Heart left ventricle (tissue), 16 donors: ENCODE measurements at regions not wholly inside any gene's neighbourhood (a gene's known extent, or its start where the extent isn't known, plus 50 kb on each side); places are given as distances from the start of the nearest gene placed in this dataset.

Experiments
- ATAC-seq, 4 donors: fragments of 200-7000 bp; cut with Tn5 transposase; one replicate each; pipeline ENCODE4 v1.9.1; 2020 to 2022; ENCODE audit warnings: moderate library complexity in 4 of 4, mild to moderate bottlenecking in 3 of 4, moderate number of reproducible peaks in 1 of 4
- DNase-seq, 5 donors: peaks; one replicate each; pipeline ENCODE4 v3.0.0-alpha.2; 2020
- H3K27ac ChIP-seq, 12 donors: fragments of 200-600 bp; sonication (generic) in 4 of 12; one replicate each; pipeline versions ENCODE4 v1.5.0 to v1.8.0; 2016 to 2022; ENCODE audit warnings: mild to moderate bottlenecking in 2 of 12
- H3K27me3 ChIP-seq, 9 donors: fragments of 200-600 bp; sonication (generic) in 2 of 9; one replicate each; pipeline versions ENCODE4 v1.5.1 to v1.8.0; 2016 to 2022; ENCODE audit warnings: mild to moderate bottlenecking in 3 of 9
- H3K36me3 ChIP-seq, 9 donors: fragments of 200-600 bp; sonication (generic) in 2 of 9; one replicate each; pipeline versions ENCODE4 v1.5.0 to v1.8.0; 2018 to 2022; ENCODE audit warnings: mild to moderate bottlenecking in 2 of 9
- H3K4me1 ChIP-seq, 12 donors: fragments of 200-600 bp; sonication (generic) in 4 of 12; one replicate each; pipeline versions ENCODE4 v1.5.0 to v1.8.0; 2016 to 2022; ENCODE audit warnings: mild to moderate bottlenecking in 3 of 12
- H3K4me3 ChIP-seq, 12 donors: fragments of 200-600 bp; sonication (generic) in 4 of 12; one replicate each; pipeline versions ENCODE4 v1.5.0 to v1.8.0; 2017 to 2022; ENCODE audit warnings: mild to moderate bottlenecking in 9 of 12, moderate library complexity in 4 of 12
- H3K9me3 ChIP-seq, 12 donors: fragments of 200-600 bp; sonication (generic) in 4 of 12; one replicate each; pipeline versions ENCODE4 v1.5.0 to v1.8.0; 2016 to 2022; ENCODE audit warnings: mild to moderate bottlenecking in 1 of 12
- POLR2A ChIP-seq, 2 donors: fragments of 450-650 bp; IDR thresholded peaks; one replicate each; pipeline ENCODE4 v1.6.1; 2017; ENCODE audit warnings: antibody characterized with exemption in 2 of 2, mild to moderate bottlenecking in 2 of 2, moderate library complexity in 2 of 2
- WGBS, 4 donors: extraction: QIAGEN DNeasy Blood & Tissue Kit in 2 of 4; methylation state at CpG; one replicate each; pipeline versions ENCODE4 v1.1.5 to v1.1.7; 2013 to 2018; 5-methylcytosine and 5-hydroxymethylcytosine counted together
- intact Hi-C, 10 donors: fragments of 100-400 bp; cut with DNase I; formaldehyde crosslinking; loops; one replicate each; pipeline versions ENCODE4 v1.11.1 to v1.14.2; 2022
- TF ChIP-seq, protein P1 (sequence below), 12 donors: fragments of 200-600 bp; sonication (generic) in 4 of 12; IDR thresholded peaks; one replicate each; pipeline versions ENCODE4 v1.5.0 to v1.8.0; 2018 to 2022; ENCODE audit warnings: antibody characterized with exemption in 12 of 12, mild to moderate bottlenecking in 5 of 12
- donor health status: ischemic (EF 13 %, LVEDD 7.1; RV severe dilation, severe dysfunction).
- donor health status: healthy with polysubstance abuse.
- donor health status: DM: no; HTN: yes; CAD: no.
- donor health status: DM: no; HTN: no; CAD: no.
- donor health status: ischemic (EF 25% LVEDD 6.9; RV normal size, moderate dysfunction).
- donor health status: ischemic (EF 25% LVEDD 5.7; RV mildly dilated, moderate dysfunction).
- donor health status: healthy.
- donor health status: DM: yes; HTN: yes; CAD: no.
- donor health status: ischemic (EF 35%, LVEDD 5.7; RV mildly dilated, moderate dysfunction).
- donor health status: nonischemic (EF 11% LVEDD 7.7; RV severe dilation, severe dysfunction).
- donor health status: DM: yes; HTN: yes; CAD: no.
- donor health status: PGD.
- donor health status: ischemic (EF 29% LVEDD 5.4; RV normal size, mild dysfunction).
- donor health status: nonischemic (EF 23%, LVEDD 6.1; RV moderate dilation, normal function).

DNA sequence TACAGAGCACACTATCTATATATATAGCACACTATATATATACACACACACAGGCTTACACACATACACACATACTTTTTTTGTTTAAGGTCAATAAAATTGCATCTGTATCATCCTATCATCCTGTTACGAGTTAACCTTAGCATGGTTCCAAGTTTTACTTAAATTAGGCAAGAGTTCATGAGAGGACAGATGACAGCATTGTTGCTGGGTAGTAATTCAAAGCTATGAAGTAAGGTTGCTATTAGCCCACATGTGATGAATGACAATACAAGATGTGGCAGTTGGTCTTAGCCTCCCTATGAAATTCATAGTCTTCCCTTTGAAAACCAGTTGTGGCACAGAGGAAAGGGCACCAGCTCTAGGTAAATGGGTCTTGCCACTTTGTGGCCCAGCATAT, 438.1 kb downstream of the ACTL7B start:
- peaks cover 0 to 7% (median 0%) of the 10 kb centered on the region in 12 donors for H3K9me3 ChIP-seq
- no peaks in the 10 kb centered on the region for H3K4me1 ChIP-seq
- TF ChIP-seq POLR2A (IDR thresholded peaks at IDR 0.05): no peak
- TF ChIP-seq, protein P1, sequence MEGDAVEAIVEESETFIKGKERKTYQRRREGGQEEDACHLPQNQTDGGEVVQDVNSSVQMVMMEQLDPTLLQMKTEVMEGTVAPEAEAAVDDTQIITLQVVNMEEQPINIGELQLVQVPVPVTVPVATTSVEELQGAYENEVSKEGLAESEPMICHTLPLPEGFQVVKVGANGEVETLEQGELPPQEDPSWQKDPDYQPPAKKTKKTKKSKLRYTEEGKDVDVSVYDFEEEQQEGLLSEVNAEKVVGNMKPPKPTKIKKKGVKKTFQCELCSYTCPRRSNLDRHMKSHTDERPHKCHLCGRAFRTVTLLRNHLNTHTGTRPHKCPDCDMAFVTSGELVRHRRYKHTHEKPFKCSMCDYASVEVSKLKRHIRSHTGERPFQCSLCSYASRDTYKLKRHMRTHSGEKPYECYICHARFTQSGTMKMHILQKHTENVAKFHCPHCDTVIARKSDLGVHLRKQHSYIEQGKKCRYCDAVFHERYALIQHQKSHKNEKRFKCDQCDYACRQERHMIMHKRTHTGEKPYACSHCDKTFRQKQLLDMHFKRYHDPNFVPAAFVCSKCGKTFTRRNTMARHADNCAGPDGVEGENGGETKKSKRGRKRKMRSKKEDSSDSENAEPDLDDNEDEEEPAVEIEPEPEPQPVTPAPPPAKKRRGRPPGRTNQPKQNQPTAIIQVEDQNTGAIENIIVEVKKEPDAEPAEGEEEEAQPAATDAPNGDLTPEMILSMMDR (IDR thresholded peaks at IDR 0.05): no peak
- WGBS, 4 donors: 46 to 80% (median 66%) methylated on average over 1 of the region's 1 CpG
- H3K4me3 ChIP-seq: no peak overlapping the region
- DNase-seq: no peak
- no peak overlapping the region for H3K27ac ChIP-seq
- ATAC-seq: no peak
- no peaks in the 10 kb centered on the region for H3K36me3 ChIP-seq
- intact Hi-C loops: no loop called here
- H3K27me3 ChIP-seq: peaks cover 0 to 5% (median 0%) of the 10 kb centered on the region in 9 donors

DNA sequence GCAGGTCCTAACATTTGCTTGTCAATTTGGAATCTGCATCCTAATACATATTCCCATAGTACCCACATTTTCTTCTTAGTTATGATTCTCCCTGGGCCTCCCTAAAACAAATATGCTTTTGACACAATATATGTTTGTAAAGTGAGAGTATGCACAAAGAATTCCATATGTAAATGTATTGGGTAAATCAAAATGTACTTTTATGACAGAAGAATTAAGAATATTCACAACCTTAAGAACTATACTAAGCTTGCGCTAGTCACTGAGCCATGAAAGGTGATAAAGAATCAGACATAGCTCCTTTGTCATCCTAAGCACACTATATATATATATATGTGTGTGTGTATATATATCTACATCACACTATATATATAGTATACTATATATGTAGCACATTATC, 438.5 kb downstream of the ACTL7B start:
- H3K9me3 ChIP-seq: peaks cover 0 to 7% (median 0%) of the 10 kb centered on the region in 12 donors
- H3K36me3 ChIP-seq: no peaks in the 10 kb centered on the region
- no peak overlapping the region for H3K4me3 ChIP-seq
- no peak for ATAC-seq
- TF ChIP-seq, protein P1 (IDR thresholded peaks at IDR 0.05): no peak
- no peak for TF ChIP-seq POLR2A (IDR thresholded peaks at IDR 0.05)
- intact Hi-C loops: no loop called here
- no peak for DNase-seq
- no peaks in the 10 kb centered on the region for H3K4me1 ChIP-seq
- H3K27ac ChIP-seq: no peak overlapping the region
- H3K27me3 ChIP-seq: peaks cover 0 to 5% (median 0%) of the 10 kb centered on the region in 9 donors
- 93 to 98% (median 97%) methylated on average over 1 of the region's 1 CpG for WGBS, 4 donors

DNA sequence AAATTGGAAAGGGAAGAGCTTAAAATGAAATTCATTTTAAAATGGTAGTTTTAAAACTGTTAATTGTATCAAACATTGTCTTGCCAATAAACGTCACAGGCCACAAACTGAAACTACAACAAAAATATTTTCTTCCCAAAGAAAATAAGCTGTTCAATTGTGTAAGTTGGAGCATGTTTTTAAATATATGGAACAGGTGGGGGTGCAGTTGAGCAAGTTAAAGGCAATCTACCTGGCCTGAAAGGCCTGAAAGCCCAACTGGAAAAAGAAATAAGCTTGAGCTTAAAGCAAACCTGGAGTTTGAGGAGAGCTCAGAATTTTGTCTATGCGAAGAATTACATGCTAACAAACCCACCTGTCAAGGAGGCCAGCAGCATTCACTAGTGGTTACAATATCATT, 439.5 kb downstream of the ACTL7B start:
- Histone ChIP-seq H3K27me3 (peaks cover 0 to 5% (median 0%) of the 10 kb centered on the region in 9 donors), H3K9me3 (peaks cover 0 to 7% (median 0%) of the 10 kb centered on the region in 12 donors), H3K4me1 (no peaks in the 10 kb centered on the region), H3K36me3 (no peaks in the 10 kb centered on the region), H3K4me3 (no peak overlapping the region), H3K27ac (no peak overlapping the region)
- DNase-seq (no peak), ATAC-seq (no peak)
- intact Hi-C loops: no loop called here
- no peak for TF ChIP-seq POLR2A (IDR thresholded peaks at IDR 0.05)
- TF ChIP-seq, protein P1 (IDR thresholded peaks at IDR 0.05): no peak
- 83 to 89% (median 87%) methylated on average over 2 of the region's 2 CpGs for WGBS, 4 donors

DNA sequence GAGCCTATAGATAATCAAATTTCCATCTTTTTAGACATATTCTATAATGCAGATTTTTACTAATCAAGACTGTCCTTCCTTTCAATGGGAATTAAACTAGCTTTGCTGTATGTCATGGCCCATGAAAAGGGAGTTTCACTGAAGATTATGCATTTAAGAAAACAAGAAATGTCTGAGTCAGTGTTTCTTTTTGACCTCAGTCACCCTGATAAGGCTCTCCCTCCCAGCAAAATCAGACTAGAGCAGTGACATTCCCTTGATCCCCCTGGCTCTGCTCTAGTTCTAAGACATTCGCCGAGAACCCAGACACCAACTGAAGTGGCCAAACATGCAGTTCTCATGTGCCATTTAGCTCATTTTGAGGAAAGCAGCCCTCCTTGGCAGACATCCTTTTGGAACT, 442.0 kb downstream of the ACTL7B start:
- TF ChIP-seq, protein P1 (IDR thresholded peaks at IDR 0.05): no peak
- no peak for TF ChIP-seq POLR2A (IDR thresholded peaks at IDR 0.05)
- no peak overlapping the region for H3K27ac ChIP-seq

More for the DNA sequence above, 442.0 kb downstream of the ACTL7B start:
- H3K36me3 ChIP-seq: no peaks in the 10 kb centered on the region
- DNase-seq: no peak
- no peaks in the 10 kb centered on the region for H3K9me3 ChIP-seq
- ATAC-seq: no peak
- intact Hi-C loops: no loop called here
- H3K27me3 ChIP-seq: peaks cover 0 to 5% (median 0%) of the 10 kb centered on the region in 9 donors
- no peak overlapping the region for H3K4me3 ChIP-seq
- H3K4me1 ChIP-seq: no peaks in the 10 kb centered on the region
- 41 to 53% (median 42%) methylated on average over 2 of the region's 2 CpGs for WGBS, 4 donors
